ENCODE measurements at regions not wholly inside any gene's neighbourhood (a gene's known extent, or its start where the extent isn't known, plus 50 kb on each side); places are given as distances from the start of the nearest gene placed in this dataset.

DNA sequence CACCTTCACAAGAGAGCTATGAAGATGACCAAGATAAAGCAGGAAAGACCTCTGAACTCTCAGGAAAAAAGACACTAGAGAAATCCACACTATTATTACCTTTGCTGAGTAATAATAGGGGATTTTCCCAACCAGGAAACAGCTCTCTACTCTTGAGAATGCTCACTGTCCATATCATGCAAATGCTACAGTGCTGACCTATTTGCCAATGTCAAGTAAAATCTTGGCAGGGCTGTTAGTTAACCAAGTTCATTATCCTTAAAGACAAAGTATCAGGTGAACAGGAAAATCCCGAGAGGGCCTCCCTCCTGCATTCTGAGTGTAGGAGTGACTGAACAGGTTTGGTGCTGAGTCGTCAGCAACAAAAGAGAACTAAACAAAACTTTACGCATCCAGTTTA is 306.6 kb downstream of the ACTL7B start:
- no peak for DNase-seq

DNA sequence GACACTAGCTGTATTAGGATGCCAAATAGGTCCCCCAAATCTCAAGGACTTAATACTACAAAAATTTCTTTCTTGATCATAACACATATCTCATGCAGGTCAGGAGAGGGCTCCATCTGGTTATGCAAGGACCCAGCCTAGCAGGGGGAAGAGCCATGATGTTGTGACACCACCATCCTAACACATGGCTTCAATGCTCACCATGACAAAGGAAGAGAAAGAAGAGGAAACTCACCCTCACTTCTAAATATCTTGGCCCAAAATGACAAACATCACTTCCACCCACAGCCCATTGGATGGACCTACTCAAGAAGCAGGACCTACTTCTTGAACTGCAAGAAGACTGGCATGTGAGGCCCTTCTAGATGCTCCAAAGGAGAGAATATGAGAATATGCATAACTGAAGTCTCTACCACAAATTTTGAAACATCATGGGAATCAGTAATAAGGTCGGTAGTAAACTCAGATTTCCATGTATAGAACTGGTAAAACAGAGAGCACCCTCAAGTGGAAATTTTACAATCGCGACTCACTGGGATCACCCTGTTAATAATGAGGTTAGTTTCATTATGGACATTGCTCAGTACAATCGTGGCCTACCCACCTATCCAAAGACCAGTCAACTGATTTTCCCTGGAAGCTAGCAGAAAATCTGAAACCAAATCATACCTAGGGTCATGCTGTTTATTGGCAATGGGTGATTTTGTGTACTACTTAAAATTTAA is 308.2 kb downstream of the ACTL7B start:
- no peak for DNase-seq

DNA sequence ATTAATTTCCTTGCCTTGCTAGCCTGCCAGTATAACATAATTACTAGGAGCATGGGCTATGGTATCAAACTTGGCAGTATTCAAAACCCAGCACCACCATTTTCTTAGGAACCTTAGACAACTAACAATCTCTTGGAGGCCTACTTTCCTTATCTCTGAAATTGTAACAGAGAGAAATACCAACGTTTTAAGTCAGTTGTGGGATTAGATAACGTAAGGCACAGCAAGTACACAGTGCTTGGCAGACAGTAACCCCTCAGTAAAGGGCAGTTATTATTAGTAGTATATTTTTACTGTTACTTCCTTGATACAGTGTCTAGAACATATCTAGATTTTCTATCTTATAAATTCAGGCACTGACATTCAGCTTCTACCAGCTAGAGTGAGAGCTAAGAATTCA is 309.6 kb downstream of the ACTL7B start:
- no peak for DNase-seq

DNA sequence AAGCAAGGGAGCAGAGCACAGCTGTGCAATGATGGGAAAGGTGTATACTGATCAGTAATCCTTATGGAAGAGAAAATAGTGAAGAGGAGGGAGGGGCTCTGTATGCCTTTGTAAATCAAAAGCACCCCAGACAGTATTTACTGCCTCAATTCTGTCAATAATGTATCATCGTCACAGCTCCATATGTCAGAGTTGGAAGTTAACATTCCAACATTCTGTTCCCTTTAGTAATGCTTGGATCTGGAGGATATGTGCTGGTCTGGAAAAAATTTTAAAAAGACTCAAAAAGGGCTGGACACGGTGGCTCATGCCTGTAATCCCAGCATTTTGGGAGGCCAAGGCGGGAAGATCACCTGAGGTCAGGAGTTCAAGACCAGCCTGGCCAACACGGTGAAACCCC is 310.4 kb downstream of the ACTL7B start:
- no peak for DNase-seq

DNA sequence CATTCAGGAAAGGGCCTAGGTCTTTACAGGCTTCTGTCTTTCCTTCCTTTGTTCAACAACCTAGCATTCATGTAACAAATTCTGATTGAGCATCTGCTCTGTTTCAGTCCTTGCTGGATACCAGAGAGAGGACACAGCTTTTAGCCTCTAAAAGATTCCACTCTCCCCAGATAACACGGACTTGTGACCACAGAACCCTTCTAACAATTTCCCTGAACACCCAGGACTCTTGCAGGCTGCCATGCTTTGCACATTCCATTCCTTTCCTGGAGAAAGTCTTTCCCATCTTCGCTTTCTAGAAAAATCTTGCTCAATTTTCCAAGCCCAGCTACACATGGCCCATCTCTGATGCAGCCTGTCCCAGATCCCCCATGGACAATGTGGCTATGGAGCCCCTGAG is 310.9 kb downstream of the ACTL7B start:
- no peak for DNase-seq

DNA sequence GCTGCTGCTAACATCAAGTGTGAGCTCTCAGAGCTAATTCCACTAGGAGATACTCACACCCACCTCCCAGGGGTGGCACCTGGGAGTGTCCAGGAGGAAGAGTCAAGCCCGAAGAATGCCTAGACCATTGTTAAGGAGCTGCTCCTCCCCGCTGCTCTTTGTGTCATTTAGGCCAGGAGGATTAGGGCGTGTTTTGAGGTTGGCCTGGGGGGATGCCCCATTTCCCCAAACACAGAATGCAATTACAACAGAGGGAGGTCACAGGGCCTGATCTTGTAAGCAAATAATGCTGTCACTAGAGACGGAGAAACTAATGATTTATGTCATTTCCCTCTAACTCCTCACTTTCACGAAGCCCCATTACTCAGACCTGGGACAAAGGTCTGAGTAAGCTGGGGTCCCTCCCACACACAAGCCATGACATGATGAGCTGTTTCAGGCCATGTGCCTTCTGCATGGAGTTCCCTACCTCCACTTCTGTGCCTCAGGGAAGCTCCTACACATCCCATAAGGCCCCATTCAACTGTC is 312.5 kb downstream of the ACTL7B start:
- DNase-seq = no peak

DNA sequence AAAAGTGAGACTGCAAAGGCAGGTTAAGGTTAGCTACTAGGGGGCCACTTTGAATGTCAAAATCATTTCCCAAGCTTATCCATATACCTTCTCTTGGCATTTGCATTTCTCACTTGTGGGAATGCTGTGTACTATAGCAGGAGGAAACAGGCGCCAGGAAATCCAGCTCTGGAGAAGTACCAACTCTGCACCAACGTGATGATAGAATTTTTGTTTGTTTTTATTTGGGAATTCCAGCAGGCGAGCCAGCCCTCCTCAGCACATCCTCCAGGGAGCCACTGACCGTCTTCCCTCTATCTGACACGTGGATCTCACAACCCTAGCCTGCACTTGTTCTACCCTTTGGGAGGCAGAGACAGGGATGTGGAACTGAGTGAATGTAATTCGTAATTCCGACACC is 318.0 kb downstream of the ACTL7B start:
- no peak for DNase-seq

DNA sequence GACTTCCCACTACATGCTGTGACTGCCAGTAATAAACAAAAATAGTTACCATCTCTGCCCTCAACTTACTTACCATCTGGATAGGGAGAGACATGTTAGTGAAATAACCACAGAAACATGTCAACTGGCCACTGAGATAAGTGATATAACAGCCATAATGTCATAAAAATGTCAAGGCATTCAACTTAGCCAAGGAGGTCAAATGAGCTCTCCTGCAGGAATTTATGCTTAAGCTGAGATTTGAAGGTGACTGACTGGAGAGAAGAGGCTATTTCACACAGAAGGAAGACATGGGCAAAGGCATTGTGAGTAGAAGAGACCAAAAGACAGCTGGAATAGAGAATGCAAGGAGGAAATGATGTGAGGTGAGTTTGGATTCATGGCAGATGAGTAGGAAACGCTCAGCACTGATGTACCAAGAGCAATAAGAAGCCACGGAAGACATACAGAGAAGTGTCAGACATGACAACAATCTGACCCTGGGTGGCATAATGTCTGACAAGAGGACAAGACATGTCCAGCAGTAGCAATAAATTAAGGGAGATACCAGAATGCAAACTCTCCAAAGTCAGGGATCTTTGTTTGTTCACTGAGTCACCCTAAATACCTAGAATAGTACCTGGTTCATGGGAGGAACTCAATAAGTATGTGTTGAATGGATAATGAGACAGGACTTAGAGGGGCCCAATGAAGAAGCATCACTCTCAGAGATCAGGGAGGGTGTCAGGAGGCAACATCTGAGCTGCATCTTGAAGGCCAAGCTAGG is 318.8 kb downstream of the ACTL7B start:
- DNase-seq = no peak

DNA sequence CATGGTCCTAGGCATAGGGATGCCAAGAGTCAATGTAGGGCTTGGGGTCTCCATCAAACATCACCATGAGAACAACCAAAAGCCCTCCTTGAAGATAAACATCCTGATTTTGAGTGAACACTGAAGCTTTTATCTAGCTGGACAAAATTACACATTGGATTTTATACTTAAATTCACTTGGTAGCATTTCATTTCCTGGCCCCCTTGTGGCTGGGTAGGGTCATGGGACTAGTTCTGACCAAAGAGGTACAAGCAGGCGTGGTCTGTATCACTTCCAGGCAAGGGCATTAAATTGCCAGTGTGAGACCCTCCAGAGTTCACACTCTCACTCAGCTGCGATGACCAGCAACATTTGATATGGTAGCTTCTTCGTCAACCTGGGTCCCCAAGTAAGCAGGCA is 320.3 kb downstream of the ACTL7B start:
- no peak for DNase-seq

DNA sequence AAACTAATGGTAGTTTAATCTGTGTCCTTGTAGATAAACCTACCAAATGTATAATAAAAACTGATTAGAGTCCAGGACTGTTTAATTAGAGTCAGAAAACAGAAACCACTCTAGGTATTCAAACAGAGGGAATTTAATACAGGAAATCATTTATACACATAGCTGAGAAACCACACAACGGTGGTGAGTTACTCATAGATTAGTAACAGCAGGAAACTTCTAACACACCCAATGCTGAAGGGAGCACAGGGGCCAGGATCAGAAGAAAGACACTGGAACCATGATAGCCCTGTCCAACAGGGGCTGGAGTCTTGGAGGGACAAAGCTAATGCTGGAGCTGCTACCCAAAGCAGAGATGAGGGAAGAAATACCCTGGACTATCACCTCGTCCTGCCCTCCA is 321.0 kb downstream of the ACTL7B start:
- DNase-seq = no peak

DNA sequence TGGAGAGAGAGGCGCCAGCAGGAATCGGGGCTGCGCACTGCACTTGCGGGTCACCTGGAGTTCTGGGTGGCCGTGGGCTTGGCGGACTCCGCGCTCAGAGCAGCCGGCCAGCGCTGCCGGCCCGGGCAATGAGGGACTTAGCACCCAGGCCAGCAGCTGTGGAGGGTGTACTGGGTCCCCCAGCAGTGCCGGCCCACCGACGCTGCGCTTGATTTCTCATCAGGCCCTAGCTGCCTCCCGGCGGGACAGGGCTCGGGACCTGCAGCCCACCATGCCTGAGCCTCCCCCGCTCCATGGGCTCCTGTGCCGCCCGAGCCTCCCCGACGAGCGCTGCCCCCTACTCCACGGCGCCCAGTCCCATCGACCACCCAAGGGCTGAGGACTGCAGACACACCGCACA is 325.6 kb downstream of the ACTL7B start:
- no peak for DNase-seq

DNA sequence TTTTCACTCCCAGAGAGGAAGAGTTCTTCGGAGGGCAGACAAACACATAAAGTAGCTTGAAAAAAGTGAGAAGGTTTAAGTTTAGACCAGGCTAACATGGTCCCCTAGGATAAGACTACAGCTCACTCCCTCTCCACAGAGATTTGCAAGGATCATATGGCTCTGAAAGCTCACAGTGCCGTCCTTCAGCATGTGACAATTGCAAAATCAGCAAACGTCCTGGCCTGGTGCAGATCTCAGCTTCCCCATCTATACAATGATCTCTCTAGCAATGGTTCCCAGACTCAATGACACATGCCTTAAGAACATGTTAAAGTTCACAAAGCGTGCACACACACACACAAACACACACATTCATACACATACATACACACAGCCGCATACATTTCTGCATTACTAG is 327.6 kb downstream of the ACTL7B start:
- DNase-seq = no peak

DNA sequence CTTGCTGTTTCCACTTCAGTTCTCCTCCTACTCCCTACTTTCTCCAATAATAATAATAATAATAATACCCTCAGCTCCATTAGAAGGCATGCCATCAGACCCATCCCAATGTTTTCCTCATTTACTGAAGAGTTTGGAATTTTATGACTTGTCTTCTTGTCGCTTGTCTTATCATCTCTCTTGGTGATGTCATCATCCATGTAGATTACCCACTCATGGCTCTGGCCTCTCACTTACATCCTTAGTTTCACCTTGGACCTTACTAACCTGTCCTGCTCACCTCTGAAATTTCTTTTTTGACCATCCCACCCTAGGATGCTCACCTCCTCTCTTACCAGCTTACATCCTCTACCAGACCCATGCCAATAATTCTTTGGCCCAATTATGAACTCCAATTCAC is 329.3 kb downstream of the ACTL7B start:
- no peak for DNase-seq

DNA sequence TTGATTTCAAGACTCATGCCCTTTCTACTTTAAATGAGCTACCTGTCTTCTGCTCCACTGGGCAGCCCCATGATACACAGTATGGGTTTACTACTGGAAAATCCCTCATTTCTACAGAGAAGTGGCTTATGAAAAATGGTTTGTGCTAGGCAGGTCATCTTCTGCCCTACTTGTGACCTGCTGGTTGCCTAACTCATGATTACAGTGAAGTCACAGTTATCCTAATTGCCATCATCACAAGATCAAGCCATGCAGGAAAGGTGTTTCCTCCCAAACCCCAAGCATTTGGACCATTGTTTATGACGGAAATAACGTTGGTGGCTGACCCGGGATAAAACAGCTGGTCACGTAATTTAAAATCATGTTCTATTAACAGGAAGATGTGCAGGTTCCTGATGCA is 330.6 kb downstream of the ACTL7B start:
- no peak for DNase-seq

DNA sequence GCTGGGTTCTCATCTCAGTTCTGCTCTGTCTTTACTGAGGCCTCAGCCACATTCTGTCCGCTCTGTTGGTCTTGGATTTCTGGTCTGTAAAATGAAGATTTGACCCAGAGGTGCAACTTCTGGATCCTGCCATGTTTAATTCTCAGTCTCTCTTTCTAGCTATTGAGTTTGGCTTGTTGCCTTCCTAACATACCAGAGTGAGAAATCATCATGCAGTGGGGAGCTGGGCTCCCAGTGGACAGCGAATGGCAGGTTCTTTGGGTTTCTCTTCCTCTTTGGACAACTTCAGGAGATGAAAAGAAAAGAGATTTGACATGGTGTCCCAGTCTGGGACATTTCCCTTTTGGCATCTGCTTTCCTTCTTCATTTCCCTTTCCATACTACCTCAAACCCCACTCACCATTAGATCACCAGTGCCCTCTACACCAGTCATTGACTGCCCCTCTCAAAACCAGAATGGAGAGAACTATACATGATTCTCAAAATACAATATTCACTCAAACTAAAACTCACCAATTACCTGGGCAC is 334.7 kb downstream of the ACTL7B start:
- DNase-seq = no peak

DNA sequence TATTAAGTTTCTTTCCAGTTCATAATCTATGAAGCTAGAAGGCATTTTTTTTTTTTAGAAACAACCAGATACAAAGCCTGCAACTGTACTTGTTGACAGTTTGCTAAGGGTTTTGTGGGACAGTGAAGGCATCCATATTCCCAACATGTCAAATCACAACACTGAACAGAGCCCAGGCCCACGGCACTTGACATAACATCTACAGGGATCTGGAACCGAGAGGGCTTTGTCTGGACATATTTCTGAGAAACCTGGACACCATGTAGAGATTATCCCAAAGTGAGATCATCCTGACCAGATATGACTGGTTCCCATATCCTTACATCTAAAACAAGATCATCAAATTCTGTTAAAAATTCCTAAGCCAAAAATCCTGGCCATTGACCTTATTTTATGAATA is 336.3 kb downstream of the ACTL7B start:
- no peak for DNase-seq

DNA sequence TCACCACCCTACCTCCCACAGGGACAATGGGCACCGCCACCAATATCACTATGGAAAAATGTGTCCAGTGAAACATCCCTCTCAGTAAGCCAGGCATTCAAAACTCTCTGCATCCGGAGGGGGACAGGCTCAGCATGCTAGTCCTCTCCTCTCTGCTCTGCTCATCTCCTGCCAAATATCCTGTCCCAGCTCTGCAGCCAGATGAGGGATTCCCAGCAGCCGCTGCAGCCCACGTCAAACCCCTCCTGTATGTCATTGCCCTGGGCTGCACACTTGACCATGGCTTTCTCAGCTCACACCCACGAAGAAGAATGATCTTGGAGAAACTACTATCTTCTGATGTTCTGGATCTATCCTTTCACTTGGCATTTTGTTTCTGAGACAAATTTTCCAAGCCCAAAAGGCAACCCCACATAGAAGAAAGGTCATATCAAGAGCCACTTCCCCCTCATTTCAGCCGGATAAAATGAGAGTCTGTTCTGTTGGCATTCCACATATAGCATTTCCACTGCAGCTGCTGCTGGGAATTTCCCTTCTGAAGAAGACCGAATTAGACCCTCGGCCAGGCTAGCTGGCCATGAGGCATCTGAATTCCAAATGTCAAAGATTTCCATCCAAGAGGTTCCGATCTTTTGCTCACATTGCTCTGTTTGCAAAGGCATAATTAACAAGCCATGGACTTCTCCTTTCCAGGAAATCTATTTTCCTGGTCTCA is 338.0 kb downstream of the ACTL7B start:
- DNase-seq = no peak

DNA sequence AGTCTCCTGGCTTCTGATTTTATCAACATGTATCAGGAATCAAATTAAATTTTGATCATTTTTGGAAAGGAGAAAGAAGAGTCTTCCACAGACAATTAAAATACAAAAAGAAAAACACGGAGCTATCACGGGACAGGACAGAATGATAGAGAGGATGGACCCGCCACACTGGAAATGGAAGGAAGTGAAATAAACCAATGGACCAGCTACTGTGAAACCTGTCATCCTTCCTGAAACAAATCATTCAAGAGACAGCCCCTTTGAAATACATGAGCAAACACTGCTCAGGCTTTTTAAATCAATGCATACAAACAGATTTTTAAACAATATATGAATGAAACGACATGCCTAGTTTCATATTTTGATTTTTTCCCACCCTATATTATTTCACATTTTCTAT is 339.4 kb downstream of the ACTL7B start:
- DNase-seq = no peak

DNA sequence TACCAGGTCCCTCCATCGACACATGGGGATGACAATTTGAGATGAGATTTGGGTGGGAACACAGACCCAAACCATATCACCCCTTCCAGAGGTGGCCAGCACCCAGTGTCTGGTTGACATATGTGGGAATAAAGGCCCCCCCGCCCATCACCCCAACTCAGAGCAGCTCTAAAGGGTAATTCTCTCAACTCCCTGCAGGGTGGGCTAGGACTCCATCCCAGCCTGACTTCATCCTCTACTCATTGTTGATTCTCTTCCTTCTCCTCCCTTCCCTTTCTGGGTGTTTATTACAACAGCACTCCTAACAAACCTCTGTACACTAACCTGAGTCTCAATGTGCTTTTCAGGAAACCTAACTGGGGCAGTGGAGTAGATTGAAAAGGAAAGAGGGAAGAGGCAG is 339.9 kb downstream of the ACTL7B start:
- no peak for DNase-seq

DNA sequence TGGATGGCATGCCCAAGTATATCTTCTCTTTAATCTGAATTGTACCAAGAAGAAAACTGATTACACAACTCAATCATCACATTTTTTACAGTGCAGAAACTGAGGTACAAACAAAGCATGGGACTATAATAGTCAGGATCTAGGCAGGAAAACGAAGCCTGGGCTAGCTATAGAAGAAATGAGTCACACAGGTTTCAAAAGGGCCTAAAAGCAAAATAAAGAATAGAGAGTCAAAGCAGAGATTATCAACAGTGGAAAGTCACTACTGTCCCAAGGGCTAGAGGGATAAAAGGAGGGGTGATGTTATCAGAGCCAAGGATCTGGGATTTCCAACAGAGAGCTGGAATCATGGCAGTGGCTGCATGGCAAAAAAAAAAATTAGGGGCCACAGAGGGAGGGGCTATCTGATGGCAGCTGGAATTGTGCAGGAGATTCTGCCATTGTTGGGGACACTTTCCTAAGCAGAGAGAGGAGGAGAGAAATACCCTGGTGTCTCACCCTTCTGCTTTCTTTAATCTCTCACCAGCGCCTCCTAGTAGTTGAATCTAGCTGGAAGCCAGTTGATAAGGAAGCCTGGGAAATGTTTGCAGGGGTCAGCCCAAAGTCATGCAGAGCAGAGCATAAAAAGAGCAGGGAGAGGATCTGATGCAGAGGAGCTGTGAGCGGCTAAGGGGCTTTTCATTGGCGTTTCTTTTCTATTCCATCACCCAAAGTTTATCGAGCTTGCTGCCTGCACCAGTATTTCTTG is 343.2 kb downstream of the ACTL7B start:
- DNase-seq = no peak

DNA sequence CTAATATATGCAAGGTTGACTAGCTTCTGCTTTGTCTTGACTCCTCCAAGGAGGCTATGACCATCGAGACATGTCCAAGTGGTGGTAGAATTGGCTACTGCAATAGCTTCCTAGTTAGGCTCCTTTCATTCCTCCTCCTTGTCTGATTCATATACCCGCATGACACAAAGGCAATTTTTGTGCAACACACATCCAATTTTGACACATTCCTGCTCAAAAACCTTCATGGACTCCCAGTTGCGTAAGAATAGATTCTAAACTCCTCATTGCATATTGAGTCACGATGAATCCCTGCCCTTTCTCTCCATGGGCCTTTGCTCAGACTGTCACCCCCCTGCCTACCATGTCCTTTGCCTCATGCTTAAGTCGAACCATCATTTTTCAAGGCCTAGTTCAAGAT is 344.5 kb downstream of the ACTL7B start:
- DNase-seq = no peak

DNA sequence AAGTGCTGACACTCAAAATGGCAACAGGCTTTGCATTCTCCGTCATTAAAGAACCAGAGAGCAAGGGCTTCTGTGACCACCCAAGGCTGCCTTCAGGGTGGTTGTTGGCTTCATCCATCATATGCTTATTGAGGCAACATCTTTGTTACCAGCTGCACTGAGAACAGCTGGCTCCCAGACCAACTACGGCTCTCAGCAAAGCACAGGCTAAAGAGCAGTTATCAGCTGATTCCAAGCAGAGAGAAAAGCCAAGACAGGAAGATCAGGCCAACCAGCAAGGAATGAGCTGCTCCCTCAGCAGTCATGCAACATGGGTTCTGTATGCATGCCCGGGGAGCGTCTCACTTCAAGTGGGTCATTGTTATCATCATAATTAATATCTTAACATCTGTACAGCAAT is 358.9 kb downstream of the ACTL7B start:
- DNase-seq = no peak

Data from left kidney (tissue), 1 donor.